NCI-H748 treated with DMSO at 0.1 percent for 48 hours (cell line): ENCODE measurements at regions not wholly inside any gene's neighbourhood (a gene's known extent, or its start where the extent isn't known, plus 50 kb on each side); places are given as distances from the start of the nearest gene placed in this dataset.

ENCODE experiments used
- DNase-seq: peaks from one replicate; lab custom pipeline; 2025; lab: John Stamatoyannopoulos, UW

GRCh38 chr7:32428546-32428945 lies 61.6 kb downstream of the LSM5 start:
- DNase-seq = no peak

GRCh38 chr7:32427769-32428291 lies 62.4 kb downstream of the LSM5 start:
- DNase-seq = peak; percentile 15

- no peak for DNase-seq
These were observed 73.3 kb downstream of the LSM5 start for GRCh38 chr7:32416846-32417245.

- DNase-seq = no peak
These were observed 74.2 kb downstream of the LSM5 start for GRCh38 chr7:32415936-32416335.

- DNase-seq = no peak
These were observed 74.7 kb downstream of the LSM5 start for GRCh38 chr7:32415519-32415918.

- DNase-seq = no peak
These were observed 77.7 kb downstream of the LSM5 start for GRCh38 chr7:32412471-32412870.

GRCh38 chr7:32410545-32410944 lies 79.6 kb downstream of the LSM5 start:
- DNase-seq = no peak

GRCh38 chr7:32406386-32406785 lies 83.8 kb downstream of the LSM5 start:
- DNase-seq = no peak

DNA sequence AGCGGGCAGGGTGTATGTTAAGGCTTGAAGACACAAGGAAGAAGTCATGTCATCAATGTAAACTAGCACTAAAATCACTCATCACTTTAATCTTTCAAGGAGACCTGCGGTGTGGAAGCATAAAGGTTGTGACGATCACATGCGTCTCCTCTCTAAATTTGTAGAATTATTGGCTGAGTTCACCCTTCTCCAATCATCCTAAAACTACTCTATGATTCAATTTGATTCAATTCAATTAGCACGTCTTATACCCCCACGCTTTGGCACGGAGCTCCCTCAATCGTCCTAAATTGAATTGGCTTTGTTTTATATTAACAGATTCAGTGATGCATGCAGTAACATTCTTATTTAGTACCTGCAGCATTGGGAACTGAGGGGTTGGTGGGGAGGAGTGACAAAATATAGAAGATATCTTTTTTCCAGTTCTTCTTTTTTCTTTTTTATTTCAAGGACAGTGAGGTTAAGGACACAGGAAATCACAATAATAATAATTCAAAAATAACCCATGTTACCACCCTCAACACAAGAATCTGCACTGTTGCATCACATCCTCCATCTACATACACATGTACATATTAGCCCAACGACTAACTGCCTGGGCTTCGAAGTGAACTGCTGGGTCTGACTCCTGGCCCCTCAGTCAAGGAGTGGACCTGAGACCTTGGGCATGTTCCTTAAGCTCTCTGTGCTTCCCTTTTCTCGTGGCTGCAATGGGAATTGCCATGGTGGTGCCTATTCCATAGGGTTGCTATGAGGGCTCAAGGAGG lies 86.5 kb downstream of the LSM5 start:
- no peak for DNase-seq

DNA sequence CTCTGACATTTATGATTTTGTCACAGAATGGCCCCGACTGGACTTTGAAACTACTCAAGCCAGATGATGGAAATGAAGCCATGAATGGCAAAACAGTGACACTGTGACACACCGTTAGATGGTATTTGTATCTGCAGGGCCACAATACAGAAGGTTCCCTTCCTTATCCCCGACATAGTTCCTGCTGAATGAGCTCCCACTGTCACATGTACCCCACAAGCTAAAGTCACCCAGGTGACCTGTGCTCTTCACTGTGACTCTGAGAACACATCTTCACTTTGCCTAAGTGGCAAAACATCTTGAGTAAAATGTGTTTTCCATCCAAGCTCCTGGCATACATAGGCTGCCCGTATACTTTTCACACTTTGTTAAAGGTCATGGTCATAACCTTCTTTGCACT lies 89.5 kb downstream of the LSM5 start:
- no peak for DNase-seq

DNA sequence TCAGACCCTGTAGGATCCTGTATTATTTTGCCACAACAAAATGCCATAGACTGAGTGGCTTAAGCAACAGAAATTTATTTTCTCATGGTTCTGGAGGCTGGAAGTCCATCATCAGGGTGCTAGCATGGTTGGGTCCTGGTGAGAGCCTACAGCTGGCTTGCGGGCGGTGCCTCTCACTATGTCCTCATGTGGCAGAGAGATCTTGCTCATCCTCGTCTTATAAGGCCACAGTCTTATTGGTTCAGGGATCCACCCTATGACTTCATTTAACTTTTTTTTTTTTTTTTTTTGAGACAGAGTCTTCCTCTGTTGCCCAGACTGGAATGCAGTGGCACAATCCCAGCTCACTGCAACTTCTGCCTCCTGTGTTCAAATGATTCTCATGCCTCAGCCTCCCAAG lies 90.9 kb downstream of the LSM5 start:
- no peak for DNase-seq

- no peak for DNase-seq
These were observed 95.0 kb downstream of the LSM5 start for GRCh38 chr7:32395168-32395567.

- DNase-seq = no peak
These were observed 96.3 kb downstream of the LSM5 start for GRCh38 chr7:32393861-32394260.

DNA sequence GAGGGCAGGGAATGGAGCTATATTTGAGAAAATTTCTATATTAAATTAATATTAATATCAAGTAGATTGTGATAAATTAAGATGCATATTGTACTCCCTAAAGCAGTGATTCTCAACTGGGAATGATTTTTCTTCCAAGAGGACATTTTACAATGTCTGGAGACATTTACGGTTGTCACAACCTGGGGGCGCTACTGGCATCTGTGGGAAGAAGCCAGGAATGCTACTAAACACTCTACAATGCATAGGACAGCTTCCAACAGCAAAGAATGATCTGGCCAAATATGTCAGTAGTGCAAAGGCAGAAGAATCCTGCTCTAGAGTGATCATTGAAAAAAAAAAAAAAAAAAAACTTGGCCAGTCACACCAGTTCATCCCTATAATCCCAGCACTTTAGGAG lies 100.0 kb downstream of the LSM5 start:
- no peak for DNase-seq

- DNase-seq = no peak
These were observed 104.7 kb downstream of the LSM5 start for GRCh38 chr7:32385316-32385956.

DNA sequence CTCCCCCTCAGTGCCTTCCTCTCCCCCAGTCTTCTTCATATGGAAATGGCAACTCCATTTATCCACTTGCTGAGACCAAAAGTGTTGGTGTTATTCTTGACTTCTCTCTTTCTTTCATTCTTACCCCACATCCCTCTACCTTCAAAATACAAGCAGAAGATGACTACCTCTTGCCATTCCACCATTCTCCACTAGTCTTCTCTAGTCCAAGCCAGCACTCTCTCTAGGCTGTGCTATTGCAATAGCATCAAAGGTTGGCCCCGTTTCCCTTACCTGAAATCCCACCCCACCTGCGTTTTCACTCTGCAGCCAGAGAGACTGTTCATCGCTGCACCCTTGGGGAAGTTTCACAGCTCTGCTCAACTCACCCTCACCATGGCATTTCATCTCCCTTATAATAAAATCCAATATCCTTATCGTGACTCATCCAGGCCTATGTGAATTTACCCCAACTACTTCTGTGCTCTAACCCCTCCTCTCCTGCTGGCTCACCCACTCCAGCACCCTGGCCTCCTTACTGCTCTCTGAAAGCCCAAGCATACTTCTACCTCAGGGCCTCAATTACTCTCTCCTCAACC lies 109.1 kb downstream of the LSM5 start:
- DNase-seq = no peak

- no peak for DNase-seq
These were observed 110.6 kb downstream of the LSM5 start for GRCh38 chr7:32379510-32380112.

DNA sequence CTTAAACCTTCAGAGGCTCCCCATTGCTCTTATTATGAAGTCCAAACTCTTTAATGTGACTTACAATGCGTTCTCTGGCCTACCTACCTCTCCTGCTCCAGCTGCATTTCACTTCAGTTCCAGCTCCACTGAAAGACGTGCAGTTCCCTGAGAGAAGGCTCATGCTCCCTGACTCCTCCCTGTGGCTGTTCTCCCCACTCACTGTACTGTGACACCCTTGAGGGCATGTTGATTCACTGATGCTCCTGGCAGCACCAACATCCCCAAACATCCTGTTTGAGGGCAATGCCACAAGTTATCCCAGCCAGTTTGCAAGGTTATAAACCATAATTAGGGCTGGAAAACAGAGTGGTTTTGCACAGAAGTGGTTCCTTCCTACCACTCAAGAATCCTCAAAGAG lies 111.2 kb downstream of the LSM5 start:
- no peak for DNase-seq

GRCh38 chr7:32364581-32364980 lies 125.6 kb downstream of the LSM5 start:
- no peak for DNase-seq

- no peak for DNase-seq
These were observed 130.1 kb downstream of the LSM5 start for GRCh38 chr7:32360127-32360526.

- no peak for DNase-seq
These were observed 132.5 kb downstream of the LSM5 start for GRCh38 chr7:32357535-32358277.

GRCh38 chr7:32347244-32347828 lies 142.8 kb downstream of the LSM5 start:
- DNase-seq = no peak
